ENCODE measurements at regions not wholly inside any gene's neighbourhood (a gene's known extent, or its start where the extent isn't known, plus 50 kb on each side); places are given as distances from the start of the nearest gene placed in this dataset.
"Not testable (repeated sequence)": the region's sequence is repeated elsewhere in the genome, so short reads cannot be mapped to it uniquely, and the experiment has no call there.

- Histone ChIP-seq H3K36me3 (no peaks in the 10 kb centered on the region), H3K27me3 (no peaks in the 10 kb centered on the region), H3K4me1 (peaks cover 0 to 48% (median 0%) of the 10 kb centered on the region in 4 donors), H3K4me3 (no peak overlapping the region), H3K27ac (peak overlapping the region; percentile 67 to 87 (median 81)), H3K9me3 (no peaks in the 10 kb centered on the region)
- intact Hi-C loops (cut with DNase I) = no loop called here
- 19% methylated on average over 5 of the region's 5 CpGs for WGBS (ENCODE audit: insufficient coverage, low coverage, low lambda C conversion rate, missing lambda C conversion rate)
- ATAC-seq = peak; percentile 83 to 93 (median 91)
- peak in 1 of 3 donors; percentile 64 for DNase-seq
- TF ChIP-seq CTCF (IDR thresholded peaks at IDR 0.05) (no peak), POLR2A (IDR thresholded peaks at IDR 0.05) (no peak)
Observed at GRCh38 chr10:4902571-4903011, 60.6 kb upstream of the AKR1C1 start.

DNA sequence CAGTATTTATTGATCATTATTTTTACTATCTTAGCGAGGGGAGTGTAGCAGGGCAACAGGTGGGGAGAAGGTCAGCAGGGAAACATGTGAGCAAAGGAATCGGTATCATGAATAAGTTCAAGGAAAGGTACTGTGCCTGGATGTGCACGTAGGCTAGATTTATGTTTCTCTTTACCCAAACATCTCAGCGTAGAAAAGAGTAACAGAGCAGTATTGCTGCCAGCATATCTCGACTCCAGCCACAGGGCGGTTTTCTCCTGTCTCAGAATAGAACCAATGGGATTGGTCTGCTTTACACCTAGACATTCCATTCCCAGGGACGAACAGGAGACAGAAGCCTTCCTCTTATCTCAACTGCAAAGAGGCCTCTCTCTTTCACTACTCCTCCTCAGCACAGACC lies 60.1 kb upstream of the AKR1C1 start:
- intact Hi-C loops (cut with DNase I); H3K36me3 ChIP-seq; H3K4me3 ChIP-seq; H3K9me3 ChIP-seq; ATAC-seq; DNase-seq; H3K27me3 ChIP-seq: not testable (repeated sequence)
- WGBS (ENCODE audit: insufficient coverage, low coverage, low lambda C conversion rate, missing lambda C conversion rate) = 62% methylated on average over 5 of the region's 7 CpGs
- Histone ChIP-seq H3K4me1 (peaks cover 0 to 49% (median 0%) of the 10 kb centered on the region in 4 donors), H3K27ac (peak overlapping the region; percentile 67 to 87 (median 81))

DNA sequence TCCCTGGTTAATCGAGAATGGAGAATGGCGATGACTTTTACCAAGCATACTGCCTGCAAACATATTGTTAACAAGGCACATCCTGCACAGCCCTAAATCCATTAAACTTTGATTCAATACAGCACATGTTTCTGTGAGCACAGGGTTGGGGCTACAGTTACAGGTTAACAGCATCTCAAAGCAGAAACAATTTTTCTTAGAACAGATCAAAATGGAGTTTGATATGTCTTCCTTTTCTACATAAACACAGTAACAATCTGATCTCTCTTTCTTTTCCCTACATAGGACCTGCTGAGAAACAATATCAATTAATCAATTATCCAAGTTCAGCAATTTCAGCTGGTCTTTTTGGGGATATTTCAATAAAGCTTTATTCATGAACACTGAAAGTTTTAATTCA lies 59.5 kb upstream of the AKR1C1 start:
- 92% methylated on average over 2 of the region's 2 CpGs for WGBS (ENCODE audit: insufficient coverage, low coverage, low lambda C conversion rate, missing lambda C conversion rate)
- not testable (repeated sequence) for ATAC-seq

DNA sequence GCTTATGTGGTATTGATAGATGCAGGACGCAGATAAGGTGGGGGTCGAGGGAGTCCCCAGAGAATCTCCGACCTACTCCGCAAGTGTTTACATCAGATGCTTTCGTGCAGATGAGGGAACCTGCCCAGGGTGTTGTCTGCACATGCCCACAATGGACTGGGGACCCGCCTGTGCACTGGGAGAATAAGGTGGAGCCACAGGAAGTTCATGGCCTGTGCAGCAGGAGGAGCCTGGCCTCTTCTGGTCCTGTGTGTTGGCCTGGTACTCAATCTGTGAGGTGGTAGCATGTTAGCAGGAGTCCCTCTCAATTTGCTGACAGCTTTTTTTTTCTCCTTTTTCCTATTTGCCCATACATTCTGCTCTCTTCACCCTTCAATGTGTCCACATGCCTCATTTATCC lies 54.1 kb upstream of the AKR1C1 start:
- DNase-seq = no peak
- intact Hi-C loops (cut with DNase I) = no loop called here
- 48% methylated on average over 2 of the region's 6 CpGs for WGBS (ENCODE audit: insufficient coverage, low coverage, low lambda C conversion rate, missing lambda C conversion rate)

More for the DNA sequence above, 59.5 kb upstream of the AKR1C1 start:
- H3K4me3 ChIP-seq; H3K9me3 ChIP-seq; H3K36me3 ChIP-seq; H3K27me3 ChIP-seq; DNase-seq; intact Hi-C loops (cut with DNase I): not testable (repeated sequence)
- peaks cover 0 to 49% (median 0%) of the 10 kb centered on the region in 4 donors for H3K4me1 ChIP-seq
- peak overlapping the region; percentile 67 to 87 (median 81) for H3K27ac ChIP-seq

More for the DNA sequence above, 54.1 kb upstream of the AKR1C1 start:
- H3K9me3 ChIP-seq = no peaks in the 10 kb centered on the region
- TF ChIP-seq CTCF (IDR thresholded peaks at IDR 0.05) = no peak
- TF ChIP-seq POLR2A (IDR thresholded peaks at IDR 0.05) = no peak
- H3K4me3 ChIP-seq = no peak overlapping the region
- no peaks in the 10 kb centered on the region for H3K27me3 ChIP-seq
- peak; percentile 49 to 59 (median 54) for ATAC-seq
- H3K27ac ChIP-seq = no peak overlapping the region
- peaks cover 0 to 26% (median 2%) of the 10 kb centered on the region in 4 donors for H3K4me1 ChIP-seq
- no peaks in the 10 kb centered on the region for H3K36me3 ChIP-seq

Data from right lobe of liver (tissue), 6 donors.